Amniotic stem cell (primary cell): ENCODE measurements at regions not wholly inside any gene's neighbourhood (a gene's known extent, or its start where the extent isn't known, plus 50 kb on each side); places are given as distances from the start of the nearest gene placed in this dataset.

Experiments used
- DNase-seq: peaks from one replicate; lab custom pipeline; 2025; lab: John Stamatoyannopoulos, UW

DNA sequence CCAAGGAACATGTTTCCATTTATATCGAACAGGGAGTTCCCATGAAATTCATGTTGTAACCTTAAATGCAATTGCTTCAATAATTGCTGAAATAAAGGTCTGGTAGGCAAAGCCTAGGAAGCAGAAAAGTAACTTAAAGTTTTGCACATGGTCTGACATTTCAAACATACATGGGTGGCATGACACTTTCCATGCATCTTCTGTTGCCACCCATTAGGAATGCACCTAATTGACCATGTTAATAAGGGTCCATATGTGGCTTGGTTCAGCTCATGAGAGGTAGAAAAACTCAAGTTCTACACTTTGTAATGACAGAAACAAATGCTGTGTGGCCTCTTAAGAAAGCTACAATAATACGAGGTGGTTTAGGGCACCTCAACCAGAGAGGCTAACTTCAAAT, 72.0 kb upstream of the GORAB start:
- no peak for DNase-seq

DNA sequence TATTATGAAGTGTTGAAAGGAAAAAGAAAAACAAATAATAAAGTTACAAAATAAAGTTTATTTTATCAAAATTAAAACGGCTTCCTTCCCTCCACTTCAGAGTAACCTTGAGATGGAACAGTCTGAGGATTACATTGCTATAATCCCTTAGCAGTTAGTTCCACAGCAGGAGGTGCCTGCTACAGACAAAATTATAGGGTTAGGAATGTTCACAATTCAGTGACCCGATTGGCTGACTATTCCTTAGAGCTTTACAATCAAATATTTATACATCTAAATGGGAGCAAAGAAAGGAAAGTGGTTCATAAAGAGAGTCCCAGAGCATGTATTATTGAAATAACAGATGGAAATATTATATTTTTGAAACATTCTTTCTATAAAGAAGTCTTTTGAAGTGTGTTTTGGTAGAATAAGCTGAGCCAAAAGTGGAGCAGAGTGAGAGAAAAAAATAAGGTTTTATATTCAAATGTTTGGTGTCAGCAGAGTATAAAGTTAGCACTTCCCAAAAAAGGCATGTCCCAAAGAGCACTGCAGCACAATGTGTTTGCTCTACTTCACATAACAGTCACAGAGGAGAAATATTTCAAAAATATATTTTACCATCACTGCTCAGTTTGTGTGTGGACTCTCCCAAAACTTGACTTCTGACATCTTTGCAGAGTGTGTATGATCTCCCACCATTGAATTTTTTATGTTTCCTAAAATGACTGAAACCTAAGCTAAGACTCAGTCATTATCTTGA, 71.4 kb upstream of the GORAB start:
- DNase-seq, result no peak

DNA sequence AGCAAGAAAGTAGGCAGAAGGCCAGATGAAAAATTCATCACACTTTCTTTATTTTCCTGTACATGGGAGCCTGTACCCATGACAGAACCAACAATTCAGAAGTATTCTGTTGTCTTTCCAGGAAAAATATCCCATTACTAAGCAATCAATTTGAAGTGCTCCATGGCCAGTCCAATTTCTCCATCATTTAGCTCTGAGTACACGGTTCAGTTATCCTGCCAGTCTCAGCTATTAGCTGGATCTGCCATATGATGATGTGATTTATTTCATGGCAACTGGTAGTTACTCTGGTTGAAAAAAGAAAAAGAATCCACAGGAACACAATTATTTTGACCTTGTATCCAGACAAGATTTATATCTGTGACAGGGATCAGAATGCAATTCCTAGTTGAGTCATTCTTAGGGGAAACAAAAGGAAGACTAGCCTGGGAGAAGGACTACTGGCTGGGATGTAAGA, 70.6 kb upstream of the GORAB start:
- no peak for DNase-seq

DNA sequence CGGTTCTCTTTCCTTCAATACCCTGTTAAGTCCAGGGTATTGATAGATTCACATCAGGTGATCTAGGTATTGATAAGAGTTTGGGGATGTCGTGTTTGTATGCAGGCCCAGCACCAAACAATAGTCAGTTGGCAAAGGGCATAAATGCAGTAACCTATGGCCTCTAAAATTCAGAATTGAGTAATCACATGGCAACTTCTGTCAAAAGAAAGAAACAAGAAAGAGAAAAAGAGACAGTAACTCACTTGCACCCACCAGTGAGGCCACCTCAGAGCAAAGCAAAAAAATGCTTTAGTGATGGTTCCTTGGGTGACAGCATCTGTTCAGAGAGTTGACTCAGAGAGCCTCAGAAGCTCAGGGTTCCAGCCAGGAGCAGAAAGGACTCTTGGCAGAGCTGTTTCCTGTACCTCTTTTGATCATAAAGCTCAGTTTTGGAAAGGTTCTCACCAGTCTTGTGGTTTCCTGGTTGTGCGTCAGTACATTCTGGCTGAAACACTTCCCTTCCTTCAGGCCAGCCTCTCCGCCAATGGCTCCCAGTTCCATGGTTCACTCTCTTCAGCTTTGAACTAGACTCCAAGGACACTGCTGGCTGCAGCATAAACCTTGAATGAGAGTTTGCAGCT, 70.1 kb upstream of the GORAB start:
- DNase-seq, result no peak

DNA sequence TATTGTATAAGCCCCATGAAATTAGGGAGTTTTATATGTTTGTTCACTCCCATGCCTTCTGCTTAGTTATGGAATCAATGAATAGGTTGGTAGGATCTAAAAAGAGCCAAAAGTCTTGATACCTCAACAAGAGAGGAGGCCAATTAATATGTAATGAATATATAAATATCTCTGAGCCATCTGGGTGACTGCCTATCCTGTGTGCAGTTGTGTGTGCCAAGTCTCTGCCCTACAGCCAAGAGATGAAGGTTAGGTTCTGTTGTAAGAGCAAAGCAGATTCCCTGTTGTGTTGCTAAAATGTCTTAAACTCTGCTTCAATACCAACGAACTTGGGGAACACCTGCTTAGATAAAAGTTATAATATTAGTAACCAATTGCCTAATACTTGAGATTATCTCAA, 61.8 kb upstream of the GORAB start:
- DNase-seq, result no peak

DNA sequence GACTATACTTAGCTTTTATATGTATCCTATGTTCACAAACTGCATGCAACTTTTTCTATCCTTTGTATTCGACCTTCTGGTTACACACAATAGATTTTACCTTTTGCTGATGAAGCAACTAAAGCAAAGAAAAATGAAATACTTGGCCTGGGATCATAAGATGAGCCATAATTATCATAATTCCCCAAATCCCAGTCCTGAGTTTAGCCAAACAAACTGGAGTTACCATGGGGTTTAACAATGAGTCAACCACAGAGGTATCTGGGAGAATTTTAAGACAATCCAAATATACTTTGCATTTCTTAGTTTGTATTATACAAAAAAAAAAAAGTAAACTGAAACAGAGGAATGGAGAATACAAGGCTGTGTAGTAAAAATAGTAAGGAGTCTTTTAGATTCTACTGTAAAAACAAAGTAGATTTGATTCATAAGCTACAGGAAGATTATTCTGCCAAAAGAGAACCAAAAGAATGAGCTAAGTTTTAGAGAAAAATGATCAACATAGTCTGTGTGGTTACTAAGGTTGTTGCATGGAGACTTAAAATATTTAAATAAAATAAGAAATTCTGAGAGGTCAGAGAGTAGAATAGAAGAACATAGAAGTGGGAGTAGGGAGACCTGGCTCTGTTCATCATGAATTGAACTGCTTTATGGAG, 60.4 kb upstream of the GORAB start:
- DNase-seq, result peak; percentile 63

DNA sequence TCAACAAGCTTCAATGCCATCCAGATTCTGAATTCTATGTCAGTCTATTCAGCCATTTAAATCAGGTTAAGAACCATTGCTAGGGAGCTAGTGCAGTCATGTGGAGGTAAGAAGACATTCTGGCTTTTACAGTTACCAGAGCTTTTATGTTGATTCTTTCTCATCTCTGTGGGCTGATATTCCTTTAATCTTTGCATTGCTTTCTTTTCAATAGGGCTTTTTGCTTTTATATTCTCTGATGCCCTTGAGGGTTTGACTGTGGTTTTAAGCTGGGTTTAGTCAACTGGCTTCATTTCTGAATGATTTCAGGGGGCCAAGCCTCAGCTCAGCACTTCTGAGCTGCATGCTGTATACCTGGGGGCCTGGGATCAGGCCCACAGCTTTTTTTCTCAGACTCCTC, 51.0 kb upstream of the GORAB start:
- DNase-seq, result no peak
